GM19463 (cell line): ENCODE measurements at regions not wholly inside any gene's neighbourhood (a gene's known extent, or its start where the extent isn't known, plus 50 kb on each side); places are given as distances from the start of the nearest gene placed in this dataset.
A peak's percentile ranks its signal among the peaks of the same experiment; 100 is the strongest.
"Not testable (repeated sequence)": the region's sequence is repeated elsewhere in the genome, so short reads cannot be mapped to it uniquely, and the experiment has no call there.

ENCODE experiments used
- ATAC-seq: cut with Tn5 transposase; IDR thresholded peaks from one replicate; pipeline ENCODE4 v1.9.1; 2021; ENCODE audit warnings: mild to moderate bottlenecking, moderate library complexity; ENCODE audit not compliant: unreplicated experiment

GRCh38 chr7:67301667-67302066 lies 305.0 kb downstream of the TYW1 start:
- ATAC-seq: no peak

- peak; percentile 71 for ATAC-seq
Measured at GRCh38 chr7:67302113-67303039, 305.7 kb downstream of the TYW1 start.

- not testable (repeated sequence) for ATAC-seq
Measured at GRCh38 chr7:67304846-67305245, 308.2 kb downstream of the TYW1 start.

- ATAC-seq: no peak
Measured at GRCh38 chr7:67306331-67306730, 309.7 kb downstream of the TYW1 start.

- ATAC-seq: no peak
Measured at GRCh38 chr7:67309764-67310549, 313.3 kb downstream of the TYW1 start.

- no peak for ATAC-seq
Measured at GRCh38 chr7:67311901-67312300, 315.3 kb downstream of the TYW1 start.

- no peak for ATAC-seq
Measured at GRCh38 chr7:67313213-67313612, 316.6 kb downstream of the TYW1 start.

GRCh38 chr7:67316902-67317301 lies 320.3 kb downstream of the TYW1 start:
- not testable (repeated sequence) for ATAC-seq

GRCh38 chr7:67328257-67328656 lies 331.6 kb downstream of the TYW1 start:
- ATAC-seq: not testable (repeated sequence)

- ATAC-seq: not testable (repeated sequence)
Measured at GRCh38 chr7:67335165-67335564, 338.5 kb downstream of the TYW1 start.

GRCh38 chr7:67335663-67336062 lies 339.0 kb downstream of the TYW1 start:
- ATAC-seq: not testable (repeated sequence)

GRCh38 chr7:67338545-67338944 lies 341.9 kb downstream of the TYW1 start:
- not testable (repeated sequence) for ATAC-seq

- no peak for ATAC-seq
Measured at GRCh38 chr7:67341153-67341768, 344.6 kb downstream of the TYW1 start.

GRCh38 chr7:67343114-67343513 lies 346.5 kb downstream of the TYW1 start:
- ATAC-seq: no peak

GRCh38 chr7:67343572-67343971 lies 346.9 kb downstream of the TYW1 start:
- no peak for ATAC-seq

GRCh38 chr7:67344481-67345193 lies 348.0 kb downstream of the TYW1 start:
- ATAC-seq: no peak

- ATAC-seq: no peak
Measured at GRCh38 chr7:67346126-67346525, 349.5 kb downstream of the TYW1 start.

GRCh38 chr7:67346876-67347275 lies 350.2 kb downstream of the TYW1 start:
- ATAC-seq: no peak

- ATAC-seq: no peak
Measured at GRCh38 chr7:67348171-67348570, 351.5 kb downstream of the TYW1 start.

GRCh38 chr7:67357653-67358052 lies 361.0 kb downstream of the TYW1 start:
- ATAC-seq: not testable (repeated sequence)

- ATAC-seq: not testable (repeated sequence)
Measured at GRCh38 chr7:67358316-67358715, 361.7 kb downstream of the TYW1 start.
